ENCODE measurements at regions not wholly inside any gene's neighbourhood (a gene's known extent, or its start where the extent isn't known, plus 50 kb on each side); places are given as distances from the start of the nearest gene placed in this dataset.

GRCh38 chr16:51916231-51916630 is 630.7 kb downstream of the TOX3 start:
- no peak for TF ChIP-seq CTCF (IDR thresholded peaks at IDR 0.05; ENCODE audit: insufficient read depth, missing control alignments)
- DNase-seq (ENCODE audit: insufficient read length, low spot score), result no peak
- no peak for FAIRE-seq

- FAIRE-seq (no peak), DNase-seq (ENCODE audit: insufficient read length, low spot score) (no peak)
- TF ChIP-seq CTCF (IDR thresholded peaks at IDR 0.05; ENCODE audit: insufficient read depth, missing control alignments), result no peak
Observed at GRCh38 chr16:51907680-51908079, 639.3 kb downstream of the TOX3 start.

- FAIRE-seq (no peak), DNase-seq (ENCODE audit: insufficient read length, low spot score) (no peak)
- TF ChIP-seq CTCF (IDR thresholded peaks at IDR 0.05; ENCODE audit: insufficient read depth, missing control alignments), result no peak
Observed at GRCh38 chr16:51900221-51900780, 646.6 kb downstream of the TOX3 start.

GRCh38 chr16:51898872-51899271 is 648.1 kb downstream of the TOX3 start:
- DNase-seq (ENCODE audit: insufficient read length, low spot score) (no peak), FAIRE-seq (no peak)
- TF ChIP-seq CTCF (IDR thresholded peaks at IDR 0.05; ENCODE audit: insufficient read depth, missing control alignments), result no peak

- no peak for TF ChIP-seq CTCF (IDR thresholded peaks at IDR 0.05; ENCODE audit: insufficient read depth, missing control alignments)
- DNase-seq (ENCODE audit: insufficient read length, low spot score) (no peak), FAIRE-seq (no peak)
Observed at GRCh38 chr16:51896013-51896412, 650.9 kb downstream of the TOX3 start.

- no peak for TF ChIP-seq CTCF (IDR thresholded peaks at IDR 0.05; ENCODE audit: insufficient read depth, missing control alignments)
- FAIRE-seq (no peak), DNase-seq (ENCODE audit: insufficient read length, low spot score) (no peak)
Observed at GRCh38 chr16:51892293-51893007, 654.5 kb downstream of the TOX3 start.

GRCh38 chr16:51888534-51888933 is 658.4 kb downstream of the TOX3 start:
- TF ChIP-seq CTCF (IDR thresholded peaks at IDR 0.05; ENCODE audit: insufficient read depth, missing control alignments), result no peak

More at GRCh38 chr16:51888534-51888933, 658.4 kb downstream of the TOX3 start:
- DNase-seq (ENCODE audit: insufficient read length, low spot score), result no peak
- FAIRE-seq, result no peak
